Type B pancreatic cell (in vitro differentiated cells): ENCODE measurements at regions not wholly inside any gene's neighbourhood (a gene's known extent, or its start where the extent isn't known, plus 50 kb on each side); places are given as distances from the start of the nearest gene placed in this dataset.

Experiments used
- DNase-seq: peaks from one replicate; pipeline ENCODE4 v3.0.0; 2021; ENCODE audit warnings: mixed read lengths; ENCODE audit not compliant: unreplicated experiment; ENCODE audit errors: extremely low spot score
- H3K27ac Mint-ChIP-seq: 2 replicates; pipeline ENCODE4 v1.8.0; 2021; ENCODE audit warnings: mild to moderate bottlenecking, mixed read lengths
- H3K27me3 Mint-ChIP-seq: 2 replicates; pipeline ENCODE4 v1.8.0; 2021; ENCODE audit warnings: mixed read lengths
- H3K36me3 Mint-ChIP-seq: 2 replicates; pipeline ENCODE4 v1.8.0; 2021; ENCODE audit warnings: mixed read lengths
- H3K4me1 Mint-ChIP-seq: one replicate; pipeline ENCODE4 v1.8.0; 2021; ENCODE audit warnings: mixed read lengths; ENCODE audit not compliant: unreplicated experiment
- H3K4me3 Mint-ChIP-seq: 2 replicates; pipeline ENCODE4 v1.8.0; 2021; ENCODE audit warnings: mild to moderate bottlenecking, mixed read lengths
- H3K9me3 Mint-ChIP-seq: 2 replicates; pipeline ENCODE4 v1.8.0; 2021; ENCODE audit warnings: mixed read lengths
- CTCF ChIP-seq: fragments of 200-600 bp; sonication (generic); conservative IDR thresholded peaks from 2 replicates; pipeline ENCODE4 v1.5.0; 2021; ENCODE audit warnings: antibody characterized with exemption, mild to moderate bottlenecking

GRCh38 chr9:24602693-24603352 is 57.1 kb upstream of the IZUMO3 start:
- TF ChIP-seq CTCF, result no peak
- DNase-seq, result no peak
- no peak overlapping the region for H3K4me3 Mint-ChIP-seq
- no peaks in the 10 kb centered on the region for H3K36me3 Mint-ChIP-seq
- no peaks in the 10 kb centered on the region for H3K4me1 Mint-ChIP-seq
- no peak overlapping the region for H3K27ac Mint-ChIP-seq
- no peaks in the 10 kb centered on the region for H3K9me3 Mint-ChIP-seq
- no peaks in the 10 kb centered on the region for H3K27me3 Mint-ChIP-seq
